D341Med (cell line): ENCODE measurements at regions not wholly inside any gene's neighbourhood (a gene's known extent, or its start where the extent isn't known, plus 50 kb on each side); places are given as distances from the start of the nearest gene placed in this dataset.
A peak's percentile ranks its signal among the peaks of the same experiment; 100 is the strongest.
"Not testable (repeated sequence)": the region's sequence is repeated elsewhere in the genome, so short reads cannot be mapped to it uniquely, and the experiment has no call there.

ENCODE experiments used
- DNase-seq: peaks from one replicate; pipeline ENCODE4 v3.0.0; 2012; ENCODE audit warnings: low spot score

DNA sequence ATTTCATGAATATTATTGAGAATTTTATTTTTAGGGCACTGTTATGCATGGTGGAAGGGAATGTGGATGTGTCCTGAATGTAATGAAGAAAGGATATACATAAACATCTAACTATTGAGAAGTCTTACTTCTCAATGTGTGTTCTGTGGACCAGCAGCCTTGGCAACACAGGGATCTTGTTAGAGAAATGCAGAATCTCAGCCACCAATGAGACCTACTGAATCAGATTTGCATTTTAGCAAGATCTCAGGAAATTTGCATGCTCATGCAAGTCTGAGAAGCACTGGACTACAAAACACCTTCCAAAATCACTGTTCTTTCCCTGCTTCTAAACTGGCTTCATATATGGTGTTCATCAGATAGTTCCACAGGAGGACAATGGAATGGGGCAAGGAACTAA is 139.7 kb upstream of the WDFY3 start:
- DNase-seq: no peak

DNA sequence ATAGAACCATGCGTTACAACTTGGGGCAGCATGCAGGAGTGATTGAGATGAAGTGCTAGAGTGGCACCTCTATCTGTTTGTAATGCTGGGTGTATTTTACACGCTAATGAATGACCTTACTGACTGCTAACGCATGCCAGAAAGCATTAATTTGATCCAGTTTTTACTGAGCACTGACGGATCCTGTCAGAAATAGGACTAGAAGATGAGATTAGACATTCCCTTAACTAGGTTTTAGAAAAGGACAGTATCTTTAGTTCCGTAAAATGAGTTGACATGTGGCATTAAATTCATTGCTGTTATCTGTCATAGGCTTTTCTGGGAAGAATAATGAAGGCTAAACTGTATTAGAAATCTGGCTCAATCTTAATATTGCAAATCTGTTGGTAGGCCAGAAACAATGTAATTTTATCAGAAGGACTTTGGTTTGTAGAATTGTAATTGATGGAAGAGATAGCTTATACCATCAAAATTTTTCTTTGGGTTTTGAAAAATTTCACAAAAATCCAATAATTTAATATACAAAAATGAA is 140.4 kb upstream of the WDFY3 start:
- no peak for DNase-seq

DNA sequence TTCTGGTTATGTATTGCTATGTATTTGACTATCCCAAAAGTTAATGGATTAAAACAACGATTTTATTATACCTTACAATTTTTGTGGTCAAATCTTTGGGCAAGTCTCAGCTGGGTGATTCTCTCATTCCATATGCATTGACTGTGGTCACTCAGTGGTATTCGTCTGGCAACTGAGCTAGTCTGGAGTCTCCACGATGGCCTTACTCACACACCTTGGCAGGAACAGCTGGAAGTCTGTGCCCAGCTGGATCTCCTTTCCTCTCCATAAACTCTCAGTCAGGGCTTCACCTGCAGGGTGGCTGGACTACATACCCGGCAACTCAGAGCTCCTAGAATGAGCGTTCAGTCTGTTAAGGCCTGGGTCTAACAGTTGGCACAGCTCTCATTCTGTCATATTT is 141.1 kb upstream of the WDFY3 start:
- DNase-seq: peak; percentile 25

DNA sequence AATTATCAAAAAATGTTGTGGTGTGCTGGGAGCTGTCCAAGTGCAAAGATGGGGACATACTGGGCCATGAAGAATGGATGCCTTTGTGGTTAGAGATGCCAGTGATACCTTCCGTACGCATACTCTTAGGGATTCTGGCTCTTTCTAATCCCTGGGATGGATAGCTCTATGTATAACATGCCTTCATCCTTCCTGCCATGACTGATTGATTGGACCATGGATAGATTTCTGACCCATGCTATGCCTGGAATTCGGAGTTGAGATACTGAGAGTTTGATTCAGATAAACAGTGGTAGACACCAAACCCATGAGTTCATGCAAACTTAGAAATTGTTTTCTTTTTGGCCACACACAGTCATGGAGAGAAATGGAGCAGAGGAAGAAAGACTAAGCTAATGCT is 147.2 kb upstream of the WDFY3 start:
- DNase-seq: no peak

DNA sequence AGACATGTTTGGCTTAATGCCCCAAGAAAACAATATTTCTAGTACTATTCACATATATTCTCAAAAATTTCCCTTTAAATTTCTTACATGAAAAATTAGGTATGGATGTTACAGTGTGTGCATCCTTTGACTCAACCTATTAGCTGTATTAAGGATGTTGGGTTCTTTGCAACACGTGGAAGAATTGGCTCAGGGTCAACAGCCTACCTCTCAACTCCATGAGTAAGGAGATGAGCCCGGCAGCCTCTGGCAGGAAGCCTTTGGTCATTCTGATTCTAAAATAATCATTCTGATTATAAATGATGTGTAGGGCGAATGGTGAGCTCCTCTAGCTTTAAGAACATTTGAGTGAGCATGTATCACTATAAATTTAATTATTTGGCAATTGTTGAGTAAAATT is 148.0 kb upstream of the WDFY3 start:
- DNase-seq: no peak

DNA sequence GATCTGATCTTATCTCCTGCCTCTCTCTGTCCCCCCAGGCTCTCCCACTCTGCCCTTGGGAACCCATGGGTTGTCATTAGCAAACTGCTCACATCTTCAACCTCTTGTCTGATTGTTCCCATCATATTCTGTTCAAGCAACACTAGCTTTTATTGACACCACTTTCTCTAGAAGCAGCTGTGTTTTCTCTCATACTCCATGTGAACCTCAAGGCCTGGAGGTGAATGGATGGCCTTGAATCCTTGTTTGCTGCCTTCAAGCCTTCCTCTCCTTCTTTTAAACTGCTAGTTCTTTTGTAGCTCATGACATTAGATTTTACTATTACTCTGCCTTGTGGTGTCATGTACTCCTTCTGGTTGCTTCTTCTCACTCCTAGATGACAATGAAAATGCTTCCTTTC is 149.5 kb upstream of the WDFY3 start:
- no peak for DNase-seq

DNA sequence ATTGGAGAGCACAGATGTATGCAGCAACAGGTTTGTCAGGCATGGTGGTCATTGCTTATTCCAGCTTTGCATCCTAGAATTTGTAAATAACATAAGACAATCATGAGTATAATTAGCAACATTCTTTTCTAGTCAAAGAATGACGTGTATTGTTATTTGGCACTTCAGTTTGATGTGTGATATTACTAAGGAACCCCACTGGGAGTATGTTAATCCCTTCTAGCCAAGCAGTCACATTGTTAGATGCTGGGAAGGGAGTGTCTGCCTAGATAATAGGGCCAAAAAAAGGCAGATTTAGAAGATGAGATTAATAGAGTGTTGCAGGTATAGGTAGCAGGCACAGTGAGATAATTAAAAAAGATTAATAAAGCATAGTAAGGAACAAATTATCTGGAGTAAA is 159.2 kb upstream of the WDFY3 start:
- DNase-seq: no peak

DNA sequence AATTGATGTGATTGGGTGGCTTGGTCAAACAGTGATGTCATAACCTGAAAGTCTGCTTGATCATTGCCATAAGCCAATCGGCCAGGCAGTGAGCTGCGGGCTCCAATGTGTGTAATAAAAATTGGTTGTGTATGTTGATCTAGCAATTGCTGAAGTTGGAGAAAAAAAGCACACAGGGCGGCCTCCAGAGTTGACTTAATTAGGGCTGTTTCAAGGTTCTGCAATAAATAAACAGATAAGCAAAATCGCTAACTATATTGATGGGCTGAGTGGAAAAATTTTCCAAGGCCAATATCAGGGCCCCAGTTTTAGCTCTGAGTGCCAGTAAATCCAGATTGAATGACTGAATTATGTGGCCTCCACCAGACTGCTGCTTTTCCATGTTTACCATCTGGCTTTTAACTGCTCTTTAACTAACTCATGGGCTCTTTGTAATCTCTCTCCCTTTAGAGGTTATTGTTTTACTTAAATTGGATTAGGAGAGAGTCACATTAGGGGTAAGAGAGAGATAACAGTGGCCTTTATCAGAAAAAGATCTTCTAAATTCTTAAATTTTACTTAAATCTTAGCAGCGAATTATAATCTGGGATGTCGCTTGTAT is 160.6 kb upstream of the WDFY3 start:
- DNase-seq: no peak

DNA sequence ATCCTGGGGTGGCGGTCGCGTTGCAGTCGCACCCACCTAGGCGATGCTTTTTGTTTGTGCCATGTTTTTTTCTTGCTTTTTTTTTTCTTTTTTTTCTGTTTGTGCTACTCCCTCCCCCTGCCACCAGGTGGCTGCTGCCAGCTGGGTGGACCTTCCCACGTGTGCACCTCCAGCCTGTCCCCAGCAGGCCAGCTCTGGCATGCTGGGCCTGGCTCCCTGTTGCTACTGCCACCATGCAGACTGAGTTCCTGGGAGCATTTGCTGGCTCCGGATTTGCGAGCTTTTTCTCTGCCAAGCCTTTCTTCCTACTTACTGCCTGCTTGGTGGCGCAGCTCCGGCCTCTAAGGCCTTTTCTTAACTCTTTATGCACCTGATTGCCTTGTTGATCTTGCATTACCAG is 161.2 kb upstream of the WDFY3 start:
- DNase-seq: peak; percentile 88

DNA sequence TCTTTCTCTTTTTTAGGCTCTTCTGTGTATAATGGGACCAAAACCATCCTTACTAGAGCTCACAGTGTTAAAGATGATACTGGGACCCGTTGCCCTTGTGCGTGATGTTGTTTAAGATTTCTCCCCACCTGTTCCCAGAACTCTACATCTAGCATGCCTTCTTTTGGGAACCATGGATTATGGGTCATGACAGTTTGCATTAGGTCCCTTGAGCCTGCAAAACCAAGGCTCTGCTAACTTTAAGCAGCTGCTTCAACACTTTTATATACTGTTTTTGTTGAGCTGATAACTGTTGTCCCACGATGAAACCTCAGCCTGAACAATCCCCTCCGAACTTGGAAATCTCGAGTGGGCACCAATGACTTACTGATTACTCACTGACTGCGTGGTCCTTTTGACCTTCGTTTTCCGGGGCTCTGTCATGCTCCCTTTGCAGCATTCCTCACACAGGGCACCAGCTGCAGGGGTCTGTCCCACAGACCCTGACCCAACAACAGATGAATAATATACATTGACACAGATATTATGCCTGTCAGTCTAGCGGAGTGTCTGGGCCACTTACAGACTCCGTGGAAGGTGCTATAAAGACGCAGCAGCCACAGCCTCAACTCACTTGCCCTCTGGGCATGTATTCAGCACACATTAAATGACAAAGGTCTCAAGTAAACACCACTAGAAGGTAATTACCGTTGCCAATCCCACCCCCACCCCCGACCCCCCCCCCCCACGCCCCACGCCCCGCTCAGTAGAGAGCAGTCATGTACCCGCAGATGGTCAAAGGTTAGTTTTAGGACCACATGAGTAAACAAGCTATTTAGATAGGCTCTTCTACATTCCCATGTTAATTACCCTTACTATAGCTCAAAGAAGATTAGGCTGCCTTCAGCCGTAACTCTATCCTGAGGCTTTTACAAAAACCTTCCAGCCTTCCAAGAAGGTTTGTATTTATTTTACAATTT is 162.0 kb upstream of the WDFY3 start:
- no peak for DNase-seq

DNA sequence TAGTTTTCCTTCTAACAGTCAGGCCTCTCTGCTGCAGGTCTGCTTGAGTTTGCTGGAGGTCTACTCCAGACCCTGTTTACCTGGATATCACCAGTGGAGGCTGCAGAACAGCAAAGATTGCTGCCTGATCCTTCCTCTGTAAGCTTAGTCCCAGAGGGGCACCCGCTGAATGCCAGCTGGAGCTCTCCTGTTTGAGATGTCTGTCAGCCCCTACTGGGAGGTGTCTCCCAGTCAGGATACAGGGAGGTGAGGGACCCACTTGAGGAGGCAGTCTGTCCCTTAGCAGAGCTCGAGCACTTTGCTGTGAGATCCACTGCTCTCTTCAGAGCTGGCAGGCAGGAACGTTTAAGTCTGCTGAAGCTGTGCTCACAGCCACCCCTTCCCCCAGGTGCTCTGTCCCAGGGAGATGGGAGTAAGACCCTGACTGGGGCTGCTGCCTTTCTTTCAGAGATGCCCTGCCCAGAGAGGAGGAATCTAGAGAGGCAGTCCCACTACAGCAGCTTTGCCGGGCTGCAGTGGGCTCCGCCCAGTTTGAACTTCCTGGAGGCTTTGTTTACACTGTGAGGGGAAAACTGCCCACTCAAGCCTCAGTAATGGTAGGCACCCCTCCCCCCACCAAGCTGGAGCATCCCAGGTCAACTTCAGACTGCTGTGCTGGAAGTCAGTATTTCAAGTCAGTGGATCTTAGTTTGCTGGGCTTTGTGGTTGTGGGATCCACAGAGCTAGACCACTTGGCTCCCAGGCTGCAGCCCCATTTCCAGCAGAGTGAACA is 163.1 kb upstream of the WDFY3 start:
- peak; percentile 41 for DNase-seq

DNA sequence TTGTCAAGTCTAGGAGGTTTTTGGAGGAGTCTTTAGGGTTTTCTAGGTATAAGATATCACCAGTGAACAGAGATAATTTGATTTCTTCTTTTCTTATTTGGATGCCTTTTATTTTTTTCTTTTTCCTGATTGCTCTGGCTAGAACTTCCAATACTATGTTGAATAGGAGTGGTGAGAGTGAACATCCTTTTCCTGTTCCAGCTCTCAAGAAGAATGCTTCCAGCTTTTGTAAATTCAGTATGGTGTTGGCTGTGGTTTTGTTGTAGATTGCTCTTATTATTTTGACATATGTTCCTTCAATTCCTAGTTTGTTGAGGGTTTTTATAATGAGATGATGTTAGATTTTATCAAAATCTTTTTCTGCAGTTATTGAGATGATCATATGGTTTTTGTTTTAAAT is 165.6 kb upstream of the WDFY3 start:
- no peak for DNase-seq

DNA sequence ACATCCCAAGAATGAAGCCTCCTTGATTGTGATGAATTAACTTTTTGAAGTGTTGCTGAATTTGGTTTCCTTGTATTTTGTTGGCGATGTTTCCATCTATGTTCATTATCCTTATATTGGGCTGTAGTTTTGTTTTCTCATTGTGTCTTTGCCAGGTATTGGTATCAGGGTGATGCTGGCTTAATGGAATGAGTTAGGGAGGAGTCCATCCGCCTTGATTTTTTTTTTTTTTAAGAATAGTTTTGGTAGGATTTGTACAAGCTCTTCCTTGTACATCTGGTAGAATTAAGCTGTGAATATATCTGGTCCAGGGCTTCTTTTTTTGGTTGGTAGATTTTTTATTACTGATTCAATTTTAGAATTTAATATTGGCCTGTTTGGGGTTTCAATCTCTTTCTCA is 166.1 kb upstream of the WDFY3 start:
- no peak for DNase-seq

DNA sequence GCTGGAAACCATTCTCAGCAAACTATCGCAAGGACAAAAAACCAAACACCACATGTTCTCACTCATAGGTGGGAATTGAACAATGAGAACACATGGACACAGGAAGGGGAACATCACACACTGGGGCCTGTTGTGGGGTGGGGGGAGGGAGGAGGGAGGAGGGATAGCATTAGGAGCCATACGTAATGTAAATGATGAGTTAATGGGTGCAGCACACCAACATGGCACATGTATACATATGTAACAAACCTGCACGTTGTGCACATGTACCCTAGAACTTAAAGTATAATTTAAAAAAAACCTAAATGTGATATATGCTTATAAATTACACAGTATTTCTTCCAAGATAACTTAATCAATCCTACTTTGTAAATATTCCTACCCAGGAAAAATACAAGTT is 173.3 kb upstream of the WDFY3 start:
- not testable (repeated sequence) for DNase-seq

DNA sequence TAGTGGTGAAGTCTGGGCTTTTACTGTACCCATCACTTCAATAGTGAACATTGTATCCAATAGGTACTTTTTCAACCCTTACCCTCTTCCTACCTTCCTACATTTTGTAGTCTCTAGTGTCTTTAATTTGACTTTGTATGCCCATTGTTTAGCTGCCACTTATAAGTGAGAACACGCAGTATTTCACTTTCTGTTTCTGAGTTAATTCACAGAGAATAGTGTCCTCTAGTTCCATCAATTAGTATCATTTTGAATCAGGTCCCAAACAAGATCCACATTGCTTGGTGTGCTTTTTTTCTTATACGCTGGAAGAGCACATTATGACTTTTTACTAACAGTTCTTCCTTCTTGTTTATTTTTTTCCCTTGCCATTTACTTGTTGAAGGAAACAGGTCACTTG is 176.0 kb upstream of the WDFY3 start:
- DNase-seq: no peak

DNA sequence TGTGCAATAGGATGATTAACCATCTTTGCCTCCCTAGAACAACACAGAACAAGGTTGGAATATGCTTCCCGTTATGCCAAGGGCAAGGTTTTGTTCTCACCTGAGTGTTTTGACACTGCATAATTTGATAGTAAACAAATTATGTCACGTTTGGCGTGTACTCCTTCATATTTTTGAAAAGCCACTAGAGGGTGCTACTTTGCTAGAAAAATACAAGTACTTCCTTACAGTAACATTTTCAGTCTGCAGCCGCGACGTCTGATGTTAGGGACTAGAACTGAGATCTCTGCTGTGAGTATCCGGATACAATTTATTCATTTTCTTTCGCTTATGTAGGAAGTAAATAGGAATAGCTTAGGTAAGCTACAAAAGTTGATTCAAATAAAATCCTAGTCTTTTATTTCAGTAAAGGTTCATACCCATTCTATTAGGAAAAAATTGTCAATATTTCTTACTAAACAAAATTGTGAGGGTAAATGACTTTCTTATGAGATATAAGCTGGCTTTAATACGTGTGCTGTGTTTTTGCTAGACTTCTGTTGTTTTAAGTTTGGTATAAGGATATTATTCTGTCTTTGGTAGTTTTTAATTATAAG is 181.1 kb upstream of the WDFY3 start:
- DNase-seq: peak; percentile 57

DNA sequence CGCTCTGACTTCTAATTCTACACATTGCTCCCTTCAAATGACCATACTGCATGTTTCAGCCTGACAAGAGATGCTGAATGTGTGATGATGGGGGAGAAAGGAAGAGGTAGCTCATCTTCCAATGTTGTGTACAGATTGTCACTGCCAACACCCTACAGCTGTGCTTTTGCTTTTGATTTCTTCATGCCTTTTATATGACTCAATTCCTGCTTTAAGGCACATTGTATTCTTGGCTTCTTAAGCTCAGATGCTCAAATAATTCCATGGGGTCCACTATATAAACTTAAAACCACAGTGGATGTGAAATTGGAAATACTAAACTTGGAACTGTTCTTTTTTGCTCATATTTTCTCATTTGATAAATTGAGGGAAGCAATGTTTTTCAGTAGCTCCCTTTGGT is 183.2 kb upstream of the WDFY3 start:
- no peak for DNase-seq

DNA sequence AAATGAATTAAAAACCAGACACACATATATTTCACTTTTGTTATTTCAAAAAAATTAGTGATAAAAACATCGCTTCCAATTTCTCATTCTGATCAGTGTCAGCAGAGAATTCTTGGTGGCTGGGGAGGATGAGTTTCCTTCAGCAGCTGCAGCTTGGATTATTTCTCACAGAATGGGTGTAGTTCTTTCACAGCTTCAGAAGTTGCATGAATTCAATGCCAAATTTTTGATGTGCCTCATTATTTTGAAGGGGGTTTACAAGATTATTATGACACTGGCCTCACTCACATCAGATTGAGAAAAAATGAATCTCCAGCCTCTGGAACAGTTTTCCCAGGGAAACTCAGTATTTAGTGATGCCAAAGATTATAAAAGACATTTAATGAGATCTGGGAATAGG is 184.9 kb upstream of the WDFY3 start:
- no peak for DNase-seq

DNA sequence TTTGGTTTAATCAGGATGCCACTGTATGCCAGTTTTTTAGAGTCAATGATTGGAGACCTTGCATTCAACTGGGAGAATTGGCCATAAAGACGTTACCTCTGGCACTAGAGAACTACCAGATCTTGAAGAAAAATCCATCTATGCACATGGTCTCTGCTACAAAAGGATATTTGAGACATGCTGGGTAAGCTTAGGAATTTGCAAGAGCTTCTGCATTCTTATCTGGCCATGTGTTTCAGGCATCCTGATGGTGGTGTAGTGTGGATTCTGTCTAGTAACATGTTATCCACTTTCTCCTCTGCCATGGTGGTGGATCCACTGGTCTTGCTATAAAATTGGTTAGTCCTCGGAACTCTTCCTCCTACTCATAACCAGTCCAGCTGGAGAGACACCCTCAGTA is 185.3 kb upstream of the WDFY3 start:
- no peak for DNase-seq

DNA sequence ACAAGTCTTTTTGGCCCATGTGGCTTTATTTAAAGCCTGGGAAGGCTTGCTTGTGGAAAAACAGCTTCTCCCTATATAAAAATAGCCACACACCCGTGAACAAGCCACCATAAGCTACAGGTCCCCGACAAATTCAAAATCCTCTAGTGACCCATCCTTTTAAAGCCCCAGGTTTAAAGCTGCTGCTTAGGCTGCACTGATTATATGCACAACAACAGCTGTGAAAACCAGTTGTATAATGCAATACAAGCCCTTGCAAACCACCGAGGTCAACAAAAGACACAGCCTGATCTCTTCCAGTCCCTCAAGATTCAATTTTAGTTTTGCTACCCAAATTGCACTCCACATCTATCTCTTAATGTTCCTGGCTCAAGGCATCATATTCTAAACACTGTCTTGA is 186.0 kb upstream of the WDFY3 start:
- no peak for DNase-seq

DNA sequence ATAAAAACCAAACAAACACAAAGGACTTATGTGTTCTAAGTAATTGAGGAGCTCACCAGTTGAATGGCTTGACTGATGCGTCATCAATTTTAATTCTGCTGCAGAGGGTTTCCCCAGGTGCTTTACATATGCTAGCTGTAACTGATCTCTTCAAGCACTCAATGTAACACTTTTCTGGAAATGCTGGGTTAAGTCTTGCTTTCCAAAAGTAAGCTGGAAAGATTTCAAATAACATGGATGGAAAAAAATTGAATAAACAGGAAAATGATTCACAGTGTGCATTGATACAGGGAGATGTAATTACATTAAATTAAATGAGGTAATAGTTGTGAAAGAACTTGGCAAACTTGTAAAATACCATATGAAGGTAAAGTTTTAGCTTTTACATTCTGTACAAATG is 186.7 kb upstream of the WDFY3 start:
- DNase-seq: no peak

DNA sequence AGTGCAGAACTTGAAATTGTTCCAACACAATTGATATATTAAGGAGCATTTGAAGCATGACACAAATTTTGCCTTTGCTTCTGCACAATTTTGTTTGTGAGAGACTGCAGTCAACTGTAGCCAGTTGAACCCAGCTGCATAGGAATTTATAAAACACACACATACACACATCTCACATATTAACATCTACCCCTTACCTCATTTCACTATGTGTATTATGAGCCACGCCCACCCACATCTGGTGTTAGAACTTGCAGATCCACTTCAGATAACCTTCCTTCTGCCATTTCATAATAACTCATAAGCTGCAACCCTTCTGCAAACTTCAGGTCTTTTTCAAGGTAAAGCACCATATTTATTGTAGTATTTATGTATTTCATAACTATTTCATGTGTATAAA is 188.1 kb upstream of the WDFY3 start:
- DNase-seq: no peak
